NCI-H774 (cell line): ENCODE measurements at regions not wholly inside any gene's neighbourhood (a gene's known extent, or its start where the extent isn't known, plus 50 kb on each side); places are given as distances from the start of the nearest gene placed in this dataset.
"Not testable (repeated sequence)": the region's sequence is repeated elsewhere in the genome, so short reads cannot be mapped to it uniquely, and the experiment has no call there.

Experiments
- DNase-seq: peaks from one replicate; lab custom pipeline; 2025; lab: John Stamatoyannopoulos, UW

- DNase-seq: not testable (repeated sequence)
These were observed 93.9 kb upstream of the TCF21 start for GRCh38 chr6:133795051-133795450.

GRCh38 chr6:133796235-133796634 is 92.7 kb upstream of the TCF21 start:
- no peak for DNase-seq

- no peak for DNase-seq
These were observed 89.9 kb upstream of the TCF21 start for GRCh38 chr6:133799043-133799442.

- DNase-seq: no peak
These were observed 86.1 kb upstream of the TCF21 start for GRCh38 chr6:133802861-133803260.

GRCh38 chr6:133804265-133804664 is 84.6 kb upstream of the TCF21 start:
- no peak for DNase-seq

GRCh38 chr6:133805876-133806275 is 83.0 kb upstream of the TCF21 start:
- no peak for DNase-seq

- DNase-seq: no peak
These were observed 82.4 kb upstream of the TCF21 start for GRCh38 chr6:133806382-133807140.

GRCh38 chr6:133807501-133807900 is 81.4 kb upstream of the TCF21 start:
- DNase-seq: no peak

- DNase-seq: no peak
These were observed 79.5 kb upstream of the TCF21 start for GRCh38 chr6:133809406-133809805.

GRCh38 chr6:133811557-133811956 is 77.4 kb upstream of the TCF21 start:
- DNase-seq: no peak

- DNase-seq: not testable (repeated sequence)
These were observed 76.5 kb upstream of the TCF21 start for GRCh38 chr6:133812446-133812845.

- no peak for DNase-seq
These were observed 74.7 kb upstream of the TCF21 start for GRCh38 chr6:133814238-133814637.

- no peak for DNase-seq
These were observed 74.1 kb upstream of the TCF21 start for GRCh38 chr6:133814797-133815196.

GRCh38 chr6:133815313-133815712 is 73.6 kb upstream of the TCF21 start:
- DNase-seq: no peak

GRCh38 chr6:133816171-133816570 is 72.7 kb upstream of the TCF21 start:
- DNase-seq: no peak

GRCh38 chr6:133817460-133818047 is 71.4 kb upstream of the TCF21 start:
- DNase-seq: no peak

GRCh38 chr6:133818320-133818719 is 70.6 kb upstream of the TCF21 start:
- DNase-seq: no peak

GRCh38 chr6:133820208-133820607 is 68.7 kb upstream of the TCF21 start:
- no peak for DNase-seq

GRCh38 chr6:133827766-133828165 is 61.1 kb upstream of the TCF21 start:
- no peak for DNase-seq

GRCh38 chr6:133833949-133834359 is 55.0 kb upstream of the TCF21 start:
- no peak for DNase-seq

- no peak for DNase-seq
These were observed 54.3 kb upstream of the TCF21 start for GRCh38 chr6:133834472-133835170.

- DNase-seq: no peak
These were observed 53.0 kb upstream of the TCF21 start for GRCh38 chr6:133835901-133836300.

- DNase-seq: peak; percentile 85
These were observed 51.0 kb upstream of the TCF21 start for GRCh38 chr6:133837801-133838349.
